Tibial nerve (tissue), 4 donors: ENCODE measurements at regions not wholly inside any gene's neighbourhood (a gene's known extent, or its start where the extent isn't known, plus 50 kb on each side); places are given as distances from the start of the nearest gene placed in this dataset.

Experiments used
- DNase-seq, 2 donors: peaks; one replicate each; pipeline ENCODE4 v3.0.0-alpha.2; 2019; ENCODE audit warnings: low spot score in 2 of 2
- H3K27ac ChIP-seq, 4 donors: fragments of 200-600 bp; sonication (generic) in 3 of 4; one replicate each; pipeline ENCODE4 v1.5.1; 2017 to 2019; ENCODE audit warnings: mild to moderate bottlenecking in 1 of 4
- H3K27me3 ChIP-seq, 2 donors: fragments of 200-600 bp; sonication (generic) in 1 of 2; one replicate each; pipeline versions ENCODE4 v1.5.1 to v1.6.0; 2017 to 2019
- H3K36me3 ChIP-seq, 3 donors: fragments of 200-600 bp; sonication (generic); one replicate each; pipeline ENCODE4 v1.5.1; 2018 to 2019
- H3K4me1 ChIP-seq, 4 donors: fragments of 200-600 bp; sonication (generic) in 3 of 4; one replicate each; pipeline ENCODE4 v1.5.1; 2017 to 2019
- H3K4me3 ChIP-seq, 4 donors: fragments of 200-600 bp; sonication (generic) in 3 of 4; one replicate each; pipeline ENCODE4 v1.5.1; 2017 to 2019; ENCODE audit warnings: mild to moderate bottlenecking in 1 of 4, moderate library complexity in 1 of 4
- H3K9me3 ChIP-seq, 4 donors: fragments of 200-600 bp; sonication (generic) in 3 of 4; one replicate each; pipeline ENCODE4 v1.5.1; 2017 to 2019
- EP300 ChIP-seq, 2 donors: sonication (generic); formaldehyde crosslinking; IDR thresholded peaks; one replicate each; pipeline ENCODE4 v1.6.1; 2017; ENCODE audit warnings: antibody characterized with exemption in 2 of 2, mild to moderate bottlenecking in 1 of 2
- POLR2A ChIP-seq, 2 donors: fragments of 450-650 bp; IDR thresholded peaks; one replicate each; pipeline ENCODE4 v1.6.1; 2017; ENCODE audit warnings: antibody characterized with exemption in 2 of 2, mild to moderate bottlenecking in 2 of 2, moderate library complexity in 2 of 2
- WGBS, 2 donors: methylation state at CpG; one replicate each; pipeline ENCODE4 v1.1.5; 2018; 5-methylcytosine and 5-hydroxymethylcytosine counted together
- TF ChIP-seq, protein P1 (sequence below), 5 experiments: fragments of 200-600 bp in 3 of 5; fragments of 450-650 bp in 2 of 5; sonication (generic) in 3 of 5; IDR thresholded peaks; one replicate each; pipeline ENCODE4 v1.5.1; 2016 to 2019; ENCODE audit warnings: antibody characterized with exemption in 5 of 5, mild to moderate bottlenecking in 3 of 5, moderate library complexity in 2 of 5

DNA sequence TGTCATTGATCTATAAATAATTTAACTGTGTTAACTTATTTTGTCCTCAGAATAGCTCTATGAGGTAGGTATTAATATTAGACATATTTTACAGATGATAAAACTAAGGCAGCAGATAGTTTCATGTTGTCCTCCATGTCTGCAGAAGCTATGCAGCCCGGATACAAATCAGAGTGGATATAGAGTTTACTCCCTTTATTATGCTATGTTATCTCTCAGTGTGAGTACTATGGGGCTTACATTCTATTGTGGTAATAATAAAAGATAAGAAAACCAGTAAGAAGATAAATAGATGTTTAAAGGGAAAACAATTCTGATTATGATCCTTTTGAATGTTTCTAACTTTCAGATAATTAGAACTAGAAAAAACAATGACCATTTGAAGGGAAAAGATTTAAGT lies 979.8 kb upstream of the CITED2 start:
- H3K4me3 ChIP-seq = no peak overlapping the region
- H3K27me3 ChIP-seq = no peaks in the 10 kb centered on the region
- DNase-seq = no peak
- H3K9me3 ChIP-seq = no peaks in the 10 kb centered on the region
- WGBS, 2 donors = 93 to 100% methylated on average over 1 of the region's 1 CpG
- H3K36me3 ChIP-seq = no peaks in the 10 kb centered on the region
- TF ChIP-seq, protein P1, sequence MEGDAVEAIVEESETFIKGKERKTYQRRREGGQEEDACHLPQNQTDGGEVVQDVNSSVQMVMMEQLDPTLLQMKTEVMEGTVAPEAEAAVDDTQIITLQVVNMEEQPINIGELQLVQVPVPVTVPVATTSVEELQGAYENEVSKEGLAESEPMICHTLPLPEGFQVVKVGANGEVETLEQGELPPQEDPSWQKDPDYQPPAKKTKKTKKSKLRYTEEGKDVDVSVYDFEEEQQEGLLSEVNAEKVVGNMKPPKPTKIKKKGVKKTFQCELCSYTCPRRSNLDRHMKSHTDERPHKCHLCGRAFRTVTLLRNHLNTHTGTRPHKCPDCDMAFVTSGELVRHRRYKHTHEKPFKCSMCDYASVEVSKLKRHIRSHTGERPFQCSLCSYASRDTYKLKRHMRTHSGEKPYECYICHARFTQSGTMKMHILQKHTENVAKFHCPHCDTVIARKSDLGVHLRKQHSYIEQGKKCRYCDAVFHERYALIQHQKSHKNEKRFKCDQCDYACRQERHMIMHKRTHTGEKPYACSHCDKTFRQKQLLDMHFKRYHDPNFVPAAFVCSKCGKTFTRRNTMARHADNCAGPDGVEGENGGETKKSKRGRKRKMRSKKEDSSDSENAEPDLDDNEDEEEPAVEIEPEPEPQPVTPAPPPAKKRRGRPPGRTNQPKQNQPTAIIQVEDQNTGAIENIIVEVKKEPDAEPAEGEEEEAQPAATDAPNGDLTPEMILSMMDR (IDR thresholded peaks at IDR 0.05) = no peak
- TF ChIP-seq POLR2A (IDR thresholded peaks at IDR 0.05) (no peak), EP300 (IDR thresholded peaks at IDR 0.05) (no peak)
- H3K27ac ChIP-seq = no peak overlapping the region
- peaks cover 0 to 10% (median 0%) of the 10 kb centered on the region in 4 donors for H3K4me1 ChIP-seq

DNA sequence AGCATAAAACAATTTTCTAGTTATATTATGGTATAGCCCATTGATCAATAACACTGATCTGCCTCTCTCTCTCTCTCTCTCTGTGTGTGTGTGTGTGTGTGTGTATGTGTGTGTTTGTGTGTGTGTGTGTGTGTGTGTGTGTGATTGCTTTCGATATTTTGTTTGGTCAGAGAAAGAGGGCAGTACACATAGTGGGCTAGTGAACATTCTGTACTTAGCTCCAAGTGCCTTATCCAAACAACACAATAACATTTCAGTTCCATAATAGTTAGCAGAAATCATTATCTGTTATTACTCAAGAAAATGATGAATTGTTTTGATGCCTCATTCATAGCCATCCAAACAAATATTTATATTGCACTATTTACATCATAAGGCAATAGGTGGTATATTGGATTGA lies 979.1 kb upstream of the CITED2 start:
- 63 to 88% methylated on average over 1 of the region's 1 CpG for WGBS, 2 donors
- H3K27me3 ChIP-seq = no peaks in the 10 kb centered on the region

DNA sequence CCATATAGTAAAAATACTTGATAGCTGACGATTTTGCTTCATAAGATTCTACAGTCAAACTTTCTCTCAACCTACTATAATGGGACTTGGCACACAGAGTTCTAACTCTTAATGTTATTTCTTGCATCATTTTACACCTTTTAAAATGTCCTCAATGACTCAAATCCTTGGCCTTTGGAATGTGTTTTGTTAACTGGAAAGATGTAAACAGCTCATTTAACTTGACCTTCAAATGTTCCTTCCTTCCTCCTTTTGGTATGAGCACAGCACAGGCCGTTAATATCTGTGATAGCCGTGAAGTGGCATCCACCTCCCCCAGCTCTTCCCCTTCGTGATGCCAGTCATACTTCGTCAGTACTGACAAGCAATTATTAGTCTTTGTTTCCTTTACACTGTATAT lies 972.0 kb upstream of the CITED2 start:
- Histone ChIP-seq H3K27me3 (no peaks in the 10 kb centered on the region), H3K4me3 (no peak overlapping the region), H3K36me3 (no peaks in the 10 kb centered on the region), H3K9me3 (no peaks in the 10 kb centered on the region), H3K4me1 (peaks cover 0 to 6% (median 3%) of the 10 kb centered on the region in 4 donors), H3K27ac (peak overlapping the region in 1 of 4 donors; percentile 29)
- no peak for TF ChIP-seq POLR2A (IDR thresholded peaks at IDR 0.05)
- no peak for TF ChIP-seq EP300 (IDR thresholded peaks at IDR 0.05)
- TF ChIP-seq, protein P1 (IDR thresholded peaks at IDR 0.05) = no peak
- no peak for DNase-seq
- 77 to 78% methylated on average over 5 of the region's 5 CpGs for WGBS, 2 donors

More for the DNA sequence above, 979.1 kb upstream of the CITED2 start:
- TF ChIP-seq EP300 (IDR thresholded peaks at IDR 0.05) (no peak), POLR2A (IDR thresholded peaks at IDR 0.05) (no peak)
- TF ChIP-seq, protein P1 (IDR thresholded peaks at IDR 0.05) = no peak
- Histone ChIP-seq H3K4me3 (no peak overlapping the region), H3K27ac (peak overlapping the region in 1 of 4 donors; percentile 12), H3K4me1 (peaks cover 0 to 10% (median 0%) of the 10 kb centered on the region in 4 donors), H3K36me3 (no peaks in the 10 kb centered on the region), H3K9me3 (no peaks in the 10 kb centered on the region)
- DNase-seq = no peak

DNA sequence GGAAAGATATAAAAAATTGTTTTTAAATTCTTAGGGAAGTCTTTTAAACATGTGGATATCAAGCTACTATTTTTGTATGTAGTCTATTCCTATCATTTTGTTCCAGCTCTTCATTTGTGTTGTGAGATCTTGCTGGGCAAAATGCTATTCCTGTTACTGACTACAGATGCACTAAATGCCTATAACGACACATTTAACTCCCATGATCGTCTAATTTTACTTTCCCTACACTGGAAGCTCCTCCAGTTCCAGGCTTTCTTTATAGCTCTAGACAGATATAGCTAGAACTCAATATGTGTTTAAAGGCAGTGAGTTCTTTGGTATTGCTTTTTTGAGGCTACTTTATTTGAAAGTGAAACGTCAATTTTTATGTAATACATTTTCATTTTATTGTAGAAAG lies 971.5 kb upstream of the CITED2 start:
- no peaks in the 10 kb centered on the region for H3K27me3 ChIP-seq
- DNase-seq = no peak
- no peak for TF ChIP-seq EP300 (IDR thresholded peaks at IDR 0.05)
- TF ChIP-seq, protein P1 (IDR thresholded peaks at IDR 0.05) = no peak
- TF ChIP-seq POLR2A (IDR thresholded peaks at IDR 0.05) = no peak
- no peaks in the 10 kb centered on the region for H3K9me3 ChIP-seq
- H3K4me1 ChIP-seq = peaks cover 0 to 6% (median 3%) of the 10 kb centered on the region in 4 donors
- 67 to 83% methylated on average over 3 of the region's 3 CpGs for WGBS, 2 donors
- H3K27ac ChIP-seq = no peak overlapping the region
- no peaks in the 10 kb centered on the region for H3K36me3 ChIP-seq
- H3K4me3 ChIP-seq = no peak overlapping the region

DNA sequence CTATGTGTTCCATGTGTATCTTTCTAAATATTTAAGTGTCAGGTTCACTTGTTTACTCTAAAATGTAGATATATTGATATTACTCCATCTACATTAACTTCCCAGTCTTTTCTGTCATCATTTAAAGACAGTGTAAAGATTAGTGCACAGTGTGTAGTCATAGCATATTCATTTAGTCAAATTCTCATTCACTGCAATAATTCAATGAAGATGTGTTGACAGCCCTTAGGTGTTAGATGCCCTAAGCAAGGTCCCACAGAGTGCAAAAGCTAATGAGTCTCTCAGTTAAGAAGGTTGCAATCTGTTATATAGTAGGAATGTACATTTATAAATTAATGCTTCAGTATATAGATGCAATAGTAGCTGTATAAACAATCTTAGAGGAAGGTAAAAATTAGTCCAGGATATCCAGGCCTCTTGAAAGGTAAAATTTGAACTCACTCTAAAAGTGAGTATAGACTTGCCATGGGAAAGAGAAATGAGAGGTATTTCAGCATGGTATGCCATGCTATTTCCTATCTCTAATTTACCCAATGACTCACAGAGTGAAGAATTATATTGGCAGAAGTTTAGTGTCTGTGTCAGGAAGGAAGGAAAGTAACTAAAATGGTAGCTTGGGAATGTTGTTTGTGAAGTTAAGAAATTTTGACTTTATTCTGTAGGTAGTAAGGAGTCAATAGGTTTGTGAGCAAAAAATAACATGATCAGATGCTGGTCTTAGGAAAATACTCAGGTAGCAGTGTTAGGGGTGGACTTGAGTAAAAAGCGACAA lies 969.9 kb upstream of the CITED2 start:
- Histone ChIP-seq H3K27ac (no peak overlapping the region), H3K27me3 (no peaks in the 10 kb centered on the region), H3K4me1 (peaks cover 0 to 6% (median 3%) of the 10 kb centered on the region in 4 donors), H3K9me3 (peaks cover 0 to 12% (median 0%) of the 10 kb centered on the region in 4 donors), H3K36me3 (no peaks in the 10 kb centered on the region), H3K4me3 (no peak overlapping the region)
- WGBS, 2 donors = 93 to 100% methylated on average over 1 of the region's 1 CpG
- TF ChIP-seq, protein P1 (IDR thresholded peaks at IDR 0.05) = no peak
- DNase-seq = no peak
